ENCODE measurements at regions not wholly inside any gene's neighbourhood (a gene's known extent, or its start where the extent isn't known, plus 50 kb on each side); places are given as distances from the start of the nearest gene placed in this dataset.

DNA sequence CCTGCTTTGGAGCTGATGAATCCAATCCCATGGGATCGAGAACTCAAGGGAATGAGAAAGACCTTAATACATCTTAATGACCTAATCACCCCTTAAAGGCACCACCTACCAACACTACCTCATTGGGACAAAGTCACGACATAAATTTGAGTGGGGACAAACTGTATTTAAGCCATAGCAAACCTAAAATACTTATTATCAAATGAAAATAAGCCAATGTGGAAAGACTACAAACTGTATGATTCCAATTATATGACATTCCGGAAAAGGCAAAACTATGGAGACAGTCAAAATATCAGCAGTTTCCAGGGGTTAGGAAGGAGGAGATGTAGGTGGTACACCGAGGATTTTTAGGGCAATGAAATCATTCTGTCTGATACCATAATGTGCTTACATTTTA is 53.3 kb upstream of the NCOA3 start:
- H2AFZ ChIP-seq (ENCODE audit: low read length), result no peak overlapping the region
- H3K4me3 ChIP-seq (ENCODE audit: low read depth, low read length, poor library complexity, severe bottlenecking), result no peak overlapping the region
- H3F3A ChIP-seq (ENCODE audit: insufficient read depth, low read length), result 0 out of 2 replicates have a peak, but pooled peaks cover 8% of the 10 kb centered on the region
- H3K79me2 ChIP-seq (ENCODE audit: insufficient read depth, low read length), result no peaks in the 10 kb centered on the region
- TF ChIP-seq EZH2 (IDR thresholded peaks at IDR 0.05; ENCODE audit: borderline replicate concordance, low read length), result no peak
- TF ChIP-seq, protein P1, sequence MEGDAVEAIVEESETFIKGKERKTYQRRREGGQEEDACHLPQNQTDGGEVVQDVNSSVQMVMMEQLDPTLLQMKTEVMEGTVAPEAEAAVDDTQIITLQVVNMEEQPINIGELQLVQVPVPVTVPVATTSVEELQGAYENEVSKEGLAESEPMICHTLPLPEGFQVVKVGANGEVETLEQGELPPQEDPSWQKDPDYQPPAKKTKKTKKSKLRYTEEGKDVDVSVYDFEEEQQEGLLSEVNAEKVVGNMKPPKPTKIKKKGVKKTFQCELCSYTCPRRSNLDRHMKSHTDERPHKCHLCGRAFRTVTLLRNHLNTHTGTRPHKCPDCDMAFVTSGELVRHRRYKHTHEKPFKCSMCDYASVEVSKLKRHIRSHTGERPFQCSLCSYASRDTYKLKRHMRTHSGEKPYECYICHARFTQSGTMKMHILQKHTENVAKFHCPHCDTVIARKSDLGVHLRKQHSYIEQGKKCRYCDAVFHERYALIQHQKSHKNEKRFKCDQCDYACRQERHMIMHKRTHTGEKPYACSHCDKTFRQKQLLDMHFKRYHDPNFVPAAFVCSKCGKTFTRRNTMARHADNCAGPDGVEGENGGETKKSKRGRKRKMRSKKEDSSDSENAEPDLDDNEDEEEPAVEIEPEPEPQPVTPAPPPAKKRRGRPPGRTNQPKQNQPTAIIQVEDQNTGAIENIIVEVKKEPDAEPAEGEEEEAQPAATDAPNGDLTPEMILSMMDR (IDR thresholded peaks at IDR 0.05; ENCODE audit: low read length), result no peak
- no peaks in the 10 kb centered on the region for H4K20me1 ChIP-seq (ENCODE audit: insufficient read depth, low read length)
- no peaks in the 10 kb centered on the region for H3K9me3 ChIP-seq (ENCODE audit: low read length)
- H3K9ac ChIP-seq (ENCODE audit: low read length), result no peak overlapping the region
- H3K36me3 ChIP-seq (ENCODE audit: insufficient read depth, low read length), result no peaks in the 10 kb centered on the region
- no peaks in the 10 kb centered on the region for H3K27me3 ChIP-seq (ENCODE audit: insufficient read depth, low read length)
- H3K9me2 ChIP-seq (ENCODE audit: low read depth, low read length), result no peaks in the 10 kb centered on the region
- peaks cover 46% of the 10 kb centered on the region for H3K4me1 ChIP-seq (ENCODE audit: insufficient read depth, low read length, severe bottlenecking)
- H3K4me2 ChIP-seq (ENCODE audit: low read length), result no peak overlapping the region
- H3K27ac ChIP-seq (ENCODE audit: low read depth, low read length, poor library complexity, severe bottlenecking), result peak overlapping the region; percentile 46

DNA sequence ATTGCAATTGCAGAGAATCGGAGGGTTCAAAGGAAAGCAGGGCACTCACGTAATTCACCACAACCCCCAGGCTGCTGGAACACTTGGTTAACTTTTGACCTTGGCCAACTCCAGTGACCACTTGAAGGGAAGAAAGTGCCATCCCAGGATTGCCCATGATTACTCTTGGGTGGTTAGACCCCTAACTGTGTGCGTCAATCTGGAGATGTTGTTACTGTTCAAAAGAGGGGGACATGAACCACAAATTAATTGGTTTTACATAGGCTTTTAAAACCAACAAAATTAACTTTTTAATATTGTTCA is 50.1 kb upstream of the NCOA3 start:
- Histone ChIP-seq H3K4me2 (ENCODE audit: low read length) (peak overlapping the region; percentile 58), H3K27me3 (ENCODE audit: insufficient read depth, low read length) (no peaks in the 10 kb centered on the region), H3K79me2 (ENCODE audit: insufficient read depth, low read length) (no peaks in the 10 kb centered on the region), H3K9me3 (ENCODE audit: low read length) (no peaks in the 10 kb centered on the region), H3K9ac (ENCODE audit: low read length) (peak overlapping the region; percentile 64), H2AFZ (ENCODE audit: low read length) (no peak overlapping the region), H3F3A (ENCODE audit: insufficient read depth, low read length) (0 out of 2 replicates have a peak, but pooled peaks cover 8% of the 10 kb centered on the region), H3K4me3 (ENCODE audit: low read depth, low read length, poor library complexity, severe bottlenecking) (peak overlapping the region; percentile 2), H3K9me2 (ENCODE audit: low read depth, low read length) (no peaks in the 10 kb centered on the region), H3K27ac (ENCODE audit: low read depth, low read length, poor library complexity, severe bottlenecking) (peak overlapping the region; percentile 99), H4K20me1 (ENCODE audit: insufficient read depth, low read length) (no peaks in the 10 kb centered on the region), H3K36me3 (ENCODE audit: insufficient read depth, low read length) (no peaks in the 10 kb centered on the region), H3K4me1 (ENCODE audit: insufficient read depth, low read length, severe bottlenecking) (peaks cover 77% of the 10 kb centered on the region)
- TF ChIP-seq EZH2 (IDR thresholded peaks at IDR 0.05; ENCODE audit: borderline replicate concordance, low read length), result no peak
- TF ChIP-seq, protein P1 (IDR thresholded peaks at IDR 0.05; ENCODE audit: low read length), result no peak

All from OCI-LY1 (cell line).